ENCODE measurements at regions not wholly inside any gene's neighbourhood (a gene's known extent, or its start where the extent isn't known, plus 50 kb on each side); places are given as distances from the start of the nearest gene placed in this dataset.

DNA sequence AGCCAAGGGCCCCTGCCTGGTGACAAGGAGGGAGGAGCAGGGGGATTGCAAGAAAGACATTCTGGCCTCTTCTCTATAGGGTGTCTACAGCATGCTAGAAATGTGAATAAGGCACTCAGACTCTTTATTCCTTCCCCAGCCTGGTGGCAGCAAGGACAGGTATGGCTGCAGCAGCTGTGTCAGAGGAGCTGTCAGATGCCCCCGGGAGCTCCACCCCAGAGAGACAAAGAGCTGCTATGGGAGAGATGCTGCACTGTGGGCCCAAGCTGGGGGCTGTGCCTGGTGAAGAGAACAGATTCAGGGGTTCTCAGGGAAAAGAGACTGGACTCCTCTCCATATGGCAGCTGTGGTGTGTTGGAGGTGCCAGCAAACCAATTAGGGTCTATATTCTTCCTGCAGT is 1063.3 kb downstream of the OLFM4 start:
- TF ChIP-seq KDM1A (IDR thresholded peaks at IDR 0.05; ENCODE audit: borderline replicate concordance, low read length) (no peak), MAFK (IDR thresholded peaks at IDR 0.05; ENCODE audit: low read depth, low read length) (no peak), TAF1 (IDR thresholded peaks at IDR 0.05; ENCODE audit: low read depth, low read length) (no peak), POLR2A (IDR thresholded peaks at IDR 0.05; ENCODE audit: control extremely low read depth in 1 of 2, low read depth in 2 of 2, low read length in 2 of 2) (no peak), SIRT6 (IDR thresholded peaks at IDR 0.05; ENCODE audit: low read length) (no peak), ATF2 (IDR thresholded peaks at IDR 0.05; ENCODE audit: low read length) (no peak)
- TF ChIP-seq, protein P1, sequence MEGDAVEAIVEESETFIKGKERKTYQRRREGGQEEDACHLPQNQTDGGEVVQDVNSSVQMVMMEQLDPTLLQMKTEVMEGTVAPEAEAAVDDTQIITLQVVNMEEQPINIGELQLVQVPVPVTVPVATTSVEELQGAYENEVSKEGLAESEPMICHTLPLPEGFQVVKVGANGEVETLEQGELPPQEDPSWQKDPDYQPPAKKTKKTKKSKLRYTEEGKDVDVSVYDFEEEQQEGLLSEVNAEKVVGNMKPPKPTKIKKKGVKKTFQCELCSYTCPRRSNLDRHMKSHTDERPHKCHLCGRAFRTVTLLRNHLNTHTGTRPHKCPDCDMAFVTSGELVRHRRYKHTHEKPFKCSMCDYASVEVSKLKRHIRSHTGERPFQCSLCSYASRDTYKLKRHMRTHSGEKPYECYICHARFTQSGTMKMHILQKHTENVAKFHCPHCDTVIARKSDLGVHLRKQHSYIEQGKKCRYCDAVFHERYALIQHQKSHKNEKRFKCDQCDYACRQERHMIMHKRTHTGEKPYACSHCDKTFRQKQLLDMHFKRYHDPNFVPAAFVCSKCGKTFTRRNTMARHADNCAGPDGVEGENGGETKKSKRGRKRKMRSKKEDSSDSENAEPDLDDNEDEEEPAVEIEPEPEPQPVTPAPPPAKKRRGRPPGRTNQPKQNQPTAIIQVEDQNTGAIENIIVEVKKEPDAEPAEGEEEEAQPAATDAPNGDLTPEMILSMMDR (IDR thresholded peaks at IDR 0.05; ENCODE audit: control extremely low read depth in 1 of 3, insufficient read depth in 1 of 3, low read depth in 1 of 3, low read length in 3 of 3), result no peak

Measured in H1 (cell line).